IMR-90 (cell line): ENCODE measurements at regions not wholly inside any gene's neighbourhood (a gene's known extent, or its start where the extent isn't known, plus 50 kb on each side); places are given as distances from the start of the nearest gene placed in this dataset.

Source experiments
- BHLHE40 ChIP-seq: fragments of 150-350 bp; IDR thresholded peaks from 2 replicates; pipeline ENCODE4 v1.6.1; 2016; ENCODE audit warnings: mild to moderate bottlenecking, low read depth, low read length
- CEBPB ChIP-seq: IDR thresholded peaks from 2 replicates; pipeline ENCODE4 v1.6.1; 2012; ENCODE audit warnings: low read depth, low read length, improper control_type of control experiment
- CTCF ChIP-seq: conservative IDR thresholded peaks from 2 replicates; pipeline ENCODE4 v1.5.1; 2012; ENCODE audit warnings: mild to moderate bottlenecking, low read depth, low read length, improper control_type of control experiment
- ELK1 ChIP-seq: fragments of 150-350 bp; IDR thresholded peaks from 2 replicates; pipeline ENCODE4 v1.6.1; 2016; ENCODE audit warnings: low read depth, mild to moderate bottlenecking, low read length, moderate library complexity, borderline replicate concordance
- MXI1 ChIP-seq: IDR thresholded peaks from 2 replicates; pipeline ENCODE4 v1.6.1; 2012; ENCODE audit warnings: low read depth, mild to moderate bottlenecking, low read length, moderate library complexity, borderline replicate concordance
- POLR2A ChIP-seq: IDR thresholded peaks from 2 replicates; pipeline ENCODE4 v1.6.1; 2012; ENCODE audit warnings: mild to moderate bottlenecking, low read depth, low read length
- RAD21 ChIP-seq: IDR thresholded peaks from 2 replicates; pipeline ENCODE4 v1.6.1; 2012; ENCODE audit warnings: low read length, improper control_type of control experiment
- RCOR1 ChIP-seq: IDR thresholded peaks from 2 replicates; pipeline ENCODE4 v1.6.1; 2012; ENCODE audit warnings: mild to moderate bottlenecking, low read length, improper control_type of control experiment; ENCODE audit not compliant: insufficient replicate concordance

GRCh38 chr10:120019568-120019967 is 127.0 kb downstream of the SEC23IP start:
- no peak for TF ChIP-seq POLR2A
- TF ChIP-seq BHLHE40 = no peak
- TF ChIP-seq CEBPB = no peak
- TF ChIP-seq ELK1 = no peak
- no peak for TF ChIP-seq CTCF
- TF ChIP-seq RAD21 = no peak
- no peak for TF ChIP-seq RCOR1
- no peak for TF ChIP-seq MXI1
